HEK293 (cell line): ENCODE measurements at regions not wholly inside any gene's neighbourhood (a gene's known extent, or its start where the extent isn't known, plus 50 kb on each side); places are given as distances from the start of the nearest gene placed in this dataset.

Source experiments
- ATF2 ChIP-seq: fragments of 450-650 bp; formaldehyde crosslinking; IDR thresholded peaks from 2 replicates; pipeline ENCODE4 v1.5.1; 2016; ENCODE audit warnings: missing biosample characterization, missing genetic modification characterization, low read depth
- ELK4 ChIP-seq: IDR thresholded peaks from 2 replicates; pipeline ENCODE4 v1.6.1; 2011; ENCODE audit warnings: mild to moderate bottlenecking, low read depth, low read length, borderline replicate concordance
- KLF17 ChIP-seq: fragments of 450-650 bp; formaldehyde crosslinking; IDR thresholded peaks from 2 replicates; pipeline ENCODE4 v1.5.1; 2016; ENCODE audit warnings: missing biosample characterization, missing genetic modification characterization
- KLF7 ChIP-seq: fragments of 450-650 bp; formaldehyde crosslinking; IDR thresholded peaks from 2 replicates; pipeline ENCODE4 v1.5.1; 2016; ENCODE audit warnings: missing biosample characterization, missing genetic modification characterization, borderline replicate concordance
- MZF1 ChIP-seq: fragments of 450-650 bp; formaldehyde crosslinking; IDR thresholded peaks from 2 replicates; pipeline ENCODE4 v1.5.1; 2017; ENCODE audit warnings: missing biosample characterization, missing genetic modification characterization, borderline replicate concordance
- REPIN1 ChIP-seq: fragments of 450-650 bp; formaldehyde crosslinking; IDR thresholded peaks from 2 replicates; pipeline ENCODE4 v1.5.1; 2017; ENCODE audit warnings: missing biosample characterization, missing genetic modification characterization, low read depth
- REST ChIP-seq: fragments of 450-650 bp; formaldehyde crosslinking; IDR thresholded peaks from 2 replicates; pipeline ENCODE4 v1.5.1; 2016; ENCODE audit warnings: missing biosample characterization, missing genetic modification characterization
- YY2 ChIP-seq: fragments of 450-650 bp; formaldehyde crosslinking; IDR thresholded peaks from 2 replicates; pipeline ENCODE4 v1.5.1; 2016; ENCODE audit warnings: missing biosample characterization, missing genetic modification characterization
- ZBTB11 ChIP-seq: fragments of 450-650 bp; formaldehyde crosslinking; conservative IDR thresholded peaks from 2 replicates; pipeline ENCODE4 v1.5.1; 2016; ENCODE audit warnings: low read depth, missing biosample characterization, missing genetic modification characterization
- ZFHX2 ChIP-seq: fragments of 450-650 bp; formaldehyde crosslinking; conservative IDR thresholded peaks from 2 replicates; pipeline ENCODE4 v1.5.1; 2016; ENCODE audit warnings: missing biosample characterization, missing genetic modification characterization
- ZNF155 ChIP-seq: fragments of 450-650 bp; formaldehyde crosslinking; IDR thresholded peaks from 2 replicates; pipeline ENCODE4 v1.5.1; 2016; ENCODE audit warnings: missing biosample characterization, missing genetic modification characterization
- ZNF16 ChIP-seq: fragments of 450-650 bp; formaldehyde crosslinking; IDR thresholded peaks from 2 replicates; pipeline ENCODE4 v1.5.1; 2016; ENCODE audit warnings: low read depth, missing biosample characterization, missing genetic modification characterization
- ZNF221 ChIP-seq: fragments of 450-650 bp; formaldehyde crosslinking; IDR thresholded peaks from 2 replicates; pipeline ENCODE4 v1.5.1; 2017; ENCODE audit warnings: missing biosample characterization, missing genetic modification characterization, borderline replicate concordance
- ZNF335 ChIP-seq: fragments of 450-650 bp; formaldehyde crosslinking; conservative IDR thresholded peaks from 2 replicates; pipeline ENCODE4 v1.5.1; 2016; ENCODE audit warnings: missing biosample characterization, missing genetic modification characterization
- ZNF350 ChIP-seq: fragments of 450-650 bp; formaldehyde crosslinking; IDR thresholded peaks from 2 replicates; pipeline ENCODE4 v1.5.0; 2017; ENCODE audit warnings: missing biosample characterization, mild to moderate bottlenecking, missing genetic modification characterization
- ZNF521 ChIP-seq: fragments of 450-650 bp; formaldehyde crosslinking; IDR thresholded peaks from 2 replicates; pipeline ENCODE4 v1.5.1; 2017; ENCODE audit warnings: missing biosample characterization, mild to moderate bottlenecking, missing genetic modification characterization
- ZNF544 ChIP-seq: fragments of 450-650 bp; formaldehyde crosslinking; IDR thresholded peaks from 2 replicates; pipeline ENCODE4 v1.5.0; 2017; ENCODE audit warnings: missing biosample characterization, missing genetic modification characterization
- ZNF558 ChIP-seq: fragments of 450-650 bp; formaldehyde crosslinking; IDR thresholded peaks from 2 replicates; pipeline ENCODE4 v1.5.1; 2016; ENCODE audit warnings: missing biosample characterization, missing genetic modification characterization
- ZNF610 ChIP-seq: fragments of 450-650 bp; formaldehyde crosslinking; IDR thresholded peaks from 2 replicates; pipeline ENCODE4 v1.5.1; 2016; ENCODE audit warnings: missing biosample characterization, missing genetic modification characterization, borderline replicate concordance
- ZNF624 ChIP-seq: fragments of 450-650 bp; formaldehyde crosslinking; IDR thresholded peaks from 2 replicates; pipeline ENCODE4 v1.5.1; 2017; ENCODE audit warnings: missing biosample characterization, missing genetic modification characterization
- ZNF701 ChIP-seq: fragments of 450-650 bp; formaldehyde crosslinking; IDR thresholded peaks from 2 replicates; pipeline ENCODE4 v1.5.1; 2016; ENCODE audit warnings: missing biosample characterization, missing genetic modification characterization
- ZSCAN18 ChIP-seq: fragments of 450-650 bp; formaldehyde crosslinking; IDR thresholded peaks from 2 replicates; pipeline ENCODE4 v1.5.1; 2016; ENCODE audit warnings: missing biosample characterization, missing genetic modification characterization
- ZXDB ChIP-seq: fragments of 450-650 bp; formaldehyde crosslinking; IDR thresholded peaks from 2 replicates; pipeline ENCODE4 v1.5.1; 2016; ENCODE audit warnings: missing biosample characterization, missing genetic modification characterization
- TF ChIP-seq, protein P1 (sequence below): fragments of 450-650 bp; formaldehyde crosslinking; IDR thresholded peaks from 2 replicates; pipeline ENCODE4 v1.5.1; 2016; ENCODE audit warnings: missing biosample characterization, missing genetic modification characterization
- TF ChIP-seq, protein P2 (sequence below): fragments of 450-650 bp; formaldehyde crosslinking; IDR thresholded peaks from 2 replicates; pipeline ENCODE4 v1.5.1; 2016; ENCODE audit warnings: missing biosample characterization, missing genetic modification characterization

GRCh38 chr2:12296915-12297314, 419.8 kb upstream of the TRIB2 start (continued):
- TF ChIP-seq ZNF610 (tag by site-specific recombination), result 0 out of 2 replicates have a peak, but pooled peaks have one; percentile 36
- no peak for TF ChIP-seq YY2 (tag by site-specific recombination)
- no peak for TF ChIP-seq ZNF16 (tag by site-specific recombination)
- peak; percentile 29; the same call in 1 of the 2 replicates for TF ChIP-seq ZNF335 (tag by site-specific recombination)
- 0 out of 2 replicates have a peak, but pooled peaks have one; percentile 64 for TF ChIP-seq MZF1 (tag by site-specific recombination)
- TF ChIP-seq ZNF521 (tag by site-specific recombination), result no peak
- no peak for TF ChIP-seq REPIN1
- peak; percentile 60 for TF ChIP-seq ZXDB (tag by site-specific recombination)
- TF ChIP-seq ZNF544 (tag by site-specific recombination), result no peak
- no peak for TF ChIP-seq ELK4
- TF ChIP-seq ZNF701 (tag by site-specific recombination), result no peak
- TF ChIP-seq REST, result no peak
- TF ChIP-seq, protein P1, sequence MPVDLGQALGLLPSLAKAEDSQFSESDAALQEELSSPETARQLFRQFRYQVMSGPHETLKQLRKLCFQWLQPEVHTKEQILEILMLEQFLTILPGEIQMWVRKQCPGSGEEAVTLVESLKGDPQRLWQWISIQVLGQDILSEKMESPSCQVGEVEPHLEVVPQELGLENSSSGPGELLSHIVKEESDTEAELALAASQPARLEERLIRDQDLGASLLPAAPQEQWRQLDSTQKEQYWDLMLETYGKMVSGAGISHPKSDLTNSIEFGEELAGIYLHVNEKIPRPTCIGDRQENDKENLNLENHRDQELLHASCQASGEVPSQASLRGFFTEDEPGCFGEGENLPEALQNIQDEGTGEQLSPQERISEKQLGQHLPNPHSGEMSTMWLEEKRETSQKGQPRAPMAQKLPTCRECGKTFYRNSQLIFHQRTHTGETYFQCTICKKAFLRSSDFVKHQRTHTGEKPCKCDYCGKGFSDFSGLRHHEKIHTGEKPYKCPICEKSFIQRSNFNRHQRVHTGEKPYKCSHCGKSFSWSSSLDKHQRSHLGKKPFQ, result 0 out of 2 replicates have a peak, but pooled peaks have one; percentile 32
- TF ChIP-seq ZBTB11 (tag by site-specific recombination), result no peak
- no peak for TF ChIP-seq ZNF155 (tag by site-specific recombination)
- TF ChIP-seq ZFHX2 (tag by site-specific recombination), result no peak; the same call in 1 of the 2 replicates
- TF ChIP-seq KLF17, result no peak
- TF ChIP-seq ZNF624 (tag by site-specific recombination), result no peak
- TF ChIP-seq ATF2 (tag by site-specific recombination), result peak; percentile 97
- TF ChIP-seq, protein P2, sequence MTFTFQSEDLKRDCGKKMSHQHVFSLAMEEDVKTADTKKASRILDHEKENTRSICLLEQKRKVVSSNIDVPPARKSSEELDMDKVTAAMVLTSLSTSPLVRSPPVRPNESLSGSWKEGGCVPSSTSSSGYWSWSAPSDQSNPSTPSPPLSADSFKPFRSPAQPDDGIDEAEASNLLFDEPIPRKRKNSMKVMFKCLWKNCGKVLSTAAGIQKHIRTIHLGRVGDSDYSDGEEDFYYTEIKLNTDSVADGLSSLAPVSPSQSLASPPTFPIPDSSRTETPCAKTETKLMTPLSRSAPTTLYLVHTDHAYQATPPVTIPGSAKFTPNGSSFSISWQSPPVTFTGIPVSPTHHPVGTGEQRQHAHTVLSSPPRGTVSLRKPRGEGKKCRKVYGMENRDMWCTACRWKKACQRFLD (tag by site-specific recombination), result no peak
- no peak for TF ChIP-seq ZNF350
- no peak for TF ChIP-seq ZNF221 (tag by site-specific recombination)
- TF ChIP-seq ZSCAN18 (tag by site-specific recombination), result no peak
- no peak for TF ChIP-seq KLF7 (tag by site-specific recombination)
- TF ChIP-seq ZNF558 (tag by site-specific recombination), result peak; percentile 71
